Endothelial cell of hepatic sinusoid (primary cell): ENCODE measurements at regions not wholly inside any gene's neighbourhood (a gene's known extent, or its start where the extent isn't known, plus 50 kb on each side); places are given as distances from the start of the nearest gene placed in this dataset.

Experiments
- in situ Hi-C: cut with HindIII; loops from 2 replicates; pipeline ENCODE4 v1.10.0; 2017; ENCODE audit warnings: low sequenced_read_pairs

DNA sequence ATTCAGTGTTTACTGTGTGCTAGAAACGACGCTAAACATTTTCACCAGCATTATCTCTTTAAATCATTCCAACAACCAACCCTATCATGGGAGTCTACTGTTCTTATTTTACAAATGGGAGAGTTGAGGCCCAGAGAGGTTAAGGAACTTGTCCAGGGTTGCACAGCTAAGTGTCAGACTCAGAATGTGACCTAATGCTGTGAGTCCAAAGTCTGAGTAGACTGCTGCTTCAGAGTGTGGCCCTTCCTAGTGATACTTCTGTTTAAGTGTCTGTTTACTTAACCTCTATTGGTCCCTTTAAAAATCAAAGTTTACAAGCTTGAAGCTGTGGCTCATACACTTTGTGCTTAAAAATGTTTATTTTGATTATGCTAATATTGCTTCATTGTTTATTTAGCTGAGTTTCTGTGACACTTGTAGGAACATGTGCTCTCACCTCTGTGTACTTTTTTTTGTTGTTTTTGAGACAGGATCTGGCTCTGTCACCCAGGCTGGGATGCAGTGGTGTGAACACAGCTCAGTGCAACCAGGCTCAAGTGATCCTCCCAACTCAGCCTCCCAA is 84.4 kb upstream of the SYPL1 start:
- in situ Hi-C loops: no loop called here

DNA sequence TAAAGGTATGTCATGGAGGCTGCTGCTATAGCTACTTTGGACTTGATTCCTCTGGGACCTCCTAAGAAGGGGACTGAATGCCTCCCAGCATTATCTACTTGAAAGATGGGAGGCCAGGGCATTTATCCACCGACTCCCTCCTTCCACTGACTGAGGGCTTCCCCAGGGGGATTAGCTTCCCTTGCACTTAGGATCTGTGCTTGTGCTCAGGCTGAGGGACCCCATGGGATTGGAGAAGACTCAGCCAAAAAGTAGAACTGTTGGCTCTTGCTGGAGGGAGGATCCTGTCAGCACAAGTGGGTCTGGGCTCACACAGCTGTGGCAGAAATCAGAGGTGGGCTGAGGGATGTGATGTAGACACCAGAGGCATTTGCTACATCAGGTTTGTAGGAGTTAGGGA is 81.5 kb upstream of the SYPL1 start:
- in situ Hi-C loops: no loop called here

GRCh38 chr7:106190589-106191330 is 78.6 kb upstream of the SYPL1 start:
- in situ Hi-C loops: no loop called here

DNA sequence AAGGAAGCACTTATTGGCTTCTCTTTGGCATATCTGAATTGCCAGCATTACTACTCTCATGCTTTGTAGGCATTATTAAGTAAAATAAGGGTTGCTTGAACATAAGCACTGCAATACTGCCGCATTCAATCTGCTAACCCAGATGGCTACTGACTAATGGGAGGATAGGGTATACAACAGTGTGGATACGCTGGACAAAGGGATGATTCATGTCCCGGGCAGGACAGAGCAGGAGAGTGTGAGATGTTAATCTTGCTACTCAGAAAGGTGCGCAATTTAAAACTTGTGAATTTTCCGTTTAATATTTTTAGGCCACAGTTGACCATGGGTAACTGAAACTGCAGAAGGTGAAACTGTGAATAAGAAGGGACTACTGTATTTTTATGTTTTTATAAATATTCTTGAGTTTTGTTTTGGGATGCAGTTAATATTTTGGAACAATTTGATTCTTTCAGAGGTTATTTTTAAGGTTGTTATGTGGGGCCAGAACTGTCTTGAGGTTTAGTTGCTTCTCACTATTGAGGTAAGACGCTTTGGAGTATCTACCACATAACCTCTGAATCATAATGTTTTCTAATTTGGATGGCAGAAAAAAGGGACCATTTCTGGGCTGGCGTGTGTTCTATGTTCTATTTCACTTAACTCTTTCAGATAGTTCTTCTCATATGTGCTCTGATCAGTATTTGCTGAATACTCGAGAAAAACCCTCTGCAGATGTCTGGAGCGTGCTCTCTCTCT is 75.7 kb upstream of the SYPL1 start:
- in situ Hi-C loops: no loop called here

DNA sequence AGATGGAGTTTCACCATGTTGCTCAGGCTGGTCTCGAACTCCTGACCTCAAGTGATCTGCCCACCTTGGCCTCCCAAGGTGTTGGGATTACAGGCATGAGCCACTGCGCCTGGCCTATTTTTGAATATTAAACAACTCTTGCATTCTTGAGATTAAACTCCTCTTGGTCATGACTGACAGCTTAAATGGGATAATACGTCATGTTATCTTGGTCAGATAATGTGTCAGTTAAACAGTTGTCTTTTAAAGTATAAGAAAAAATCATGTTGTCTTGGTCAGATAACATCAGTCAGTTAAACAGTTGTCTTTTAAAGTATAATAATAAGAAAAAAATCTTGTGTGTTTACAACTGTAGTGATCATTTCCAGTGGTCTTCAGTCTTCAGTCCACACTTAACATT is 73.6 kb upstream of the SYPL1 start:
- in situ Hi-C loops: no loop called here

- in situ Hi-C loops: no loop called here
Observed at GRCh38 chr7:106183952-106184351, 71.8 kb upstream of the SYPL1 start.

GRCh38 chr7:106182904-106183303 is 70.8 kb upstream of the SYPL1 start:
- in situ Hi-C loops: no loop called here

GRCh38 chr7:106181658-106182265 is 69.7 kb upstream of the SYPL1 start:
- in situ Hi-C loops: no loop called here

DNA sequence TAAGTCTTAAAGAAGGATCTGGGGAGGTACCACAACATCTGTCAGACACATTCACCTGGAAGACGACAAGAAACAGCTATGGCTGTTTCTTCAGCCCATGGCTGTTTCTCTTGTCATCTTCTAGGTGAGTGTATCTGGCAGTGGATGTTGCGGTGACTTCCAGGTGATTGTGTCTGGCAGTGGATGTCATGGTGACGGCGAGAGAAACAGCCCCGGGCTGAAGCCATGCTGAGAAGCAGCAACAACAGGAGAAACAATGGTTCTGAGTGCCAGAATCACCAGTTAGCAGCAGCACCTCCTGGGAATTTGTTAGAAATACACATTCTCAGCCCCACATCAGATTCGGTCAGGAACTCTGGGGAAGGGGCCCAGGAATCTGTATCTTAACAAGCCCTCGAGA is 68.6 kb upstream of the SYPL1 start:
- in situ Hi-C loops: no loop called here

GRCh38 chr7:106179256-106179655 is 67.1 kb upstream of the SYPL1 start:
- in situ Hi-C loops: no loop called here

DNA sequence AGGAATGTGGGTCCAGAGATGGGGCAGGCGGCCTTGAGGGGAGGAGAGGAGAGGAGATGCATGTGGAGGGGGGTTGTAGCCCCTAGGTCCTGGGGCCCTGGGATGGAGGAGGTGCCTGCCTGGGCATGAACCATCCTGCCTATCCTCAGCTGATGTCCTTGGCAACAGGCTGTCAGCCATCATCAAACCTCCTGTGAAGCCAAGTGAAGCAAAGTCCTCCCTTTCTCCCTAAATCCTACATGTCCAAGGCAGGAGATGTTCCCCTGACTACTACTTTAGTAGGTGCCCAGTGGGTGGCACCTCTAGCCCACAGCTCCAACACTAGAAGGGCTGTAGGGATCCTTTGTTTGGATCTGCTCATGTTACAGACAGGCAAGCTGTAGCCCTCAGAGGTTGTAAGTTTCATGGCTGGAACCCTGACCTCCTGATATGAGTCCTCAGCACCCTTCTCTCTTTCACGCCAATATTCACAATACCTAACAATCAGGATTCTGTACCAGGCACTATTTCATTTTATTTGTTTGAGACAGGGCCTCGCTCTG is 66.6 kb upstream of the SYPL1 start:
- in situ Hi-C loops: no loop called here

DNA sequence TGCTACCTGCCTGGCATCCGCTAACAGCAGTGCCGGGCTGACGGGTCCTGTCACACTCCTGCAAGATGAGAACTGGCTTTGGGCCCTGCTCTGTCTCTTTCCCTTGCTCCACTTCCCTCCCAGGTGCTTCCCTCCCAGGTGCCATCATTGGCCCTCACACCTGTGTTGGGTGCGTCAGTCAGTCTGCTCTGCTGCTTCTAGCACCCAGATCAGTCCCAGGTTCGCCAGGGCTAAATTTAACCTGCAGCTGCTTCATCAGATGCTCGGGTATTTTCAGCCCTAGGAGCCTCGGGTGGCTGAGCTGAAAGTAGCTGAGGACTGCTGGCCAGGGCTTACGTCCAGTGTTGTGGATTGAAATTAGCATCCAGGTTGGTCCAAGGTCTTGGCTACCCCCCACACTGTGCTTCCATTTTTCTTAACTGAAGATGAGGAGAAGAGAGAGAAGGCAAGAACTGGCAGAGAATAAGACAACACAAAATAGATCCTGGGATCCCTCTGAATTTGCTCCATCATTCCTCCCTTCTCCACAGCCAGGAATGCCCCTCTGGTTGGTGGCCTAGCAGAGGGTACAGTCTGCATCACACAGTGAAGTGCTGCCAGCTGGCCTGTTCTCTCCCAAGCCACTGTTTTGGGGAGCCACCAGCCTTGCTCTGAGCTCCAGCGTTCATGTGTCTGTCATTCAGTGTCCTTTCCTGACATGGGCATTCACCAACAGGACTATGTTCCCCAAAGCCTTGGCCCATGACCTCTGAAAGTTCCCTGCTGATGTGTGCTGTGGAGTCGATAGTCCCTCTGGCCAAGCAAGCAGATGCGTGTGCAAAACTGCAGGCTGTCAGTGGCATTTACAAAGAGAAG is 65.9 kb upstream of the SYPL1 start:
- in situ Hi-C loops: no loop called here

GRCh38 chr7:106177300-106177690 is 65.2 kb upstream of the SYPL1 start:
- in situ Hi-C loops: no loop called here

- in situ Hi-C loops: no loop called here
Observed at GRCh38 chr7:106176414-106177299, 64.5 kb upstream of the SYPL1 start.

- in situ Hi-C loops: no loop called here
Observed at GRCh38 chr7:106175507-106175906, 63.4 kb upstream of the SYPL1 start.

- in situ Hi-C loops: loop anchor here (25.0 kb wide), 1 partner anchor 408 kb away; no protein-coding TSS in a partner anchor
Observed at GRCh38 chr7:106170651-106171050, 58.5 kb upstream of the SYPL1 start.

DNA sequence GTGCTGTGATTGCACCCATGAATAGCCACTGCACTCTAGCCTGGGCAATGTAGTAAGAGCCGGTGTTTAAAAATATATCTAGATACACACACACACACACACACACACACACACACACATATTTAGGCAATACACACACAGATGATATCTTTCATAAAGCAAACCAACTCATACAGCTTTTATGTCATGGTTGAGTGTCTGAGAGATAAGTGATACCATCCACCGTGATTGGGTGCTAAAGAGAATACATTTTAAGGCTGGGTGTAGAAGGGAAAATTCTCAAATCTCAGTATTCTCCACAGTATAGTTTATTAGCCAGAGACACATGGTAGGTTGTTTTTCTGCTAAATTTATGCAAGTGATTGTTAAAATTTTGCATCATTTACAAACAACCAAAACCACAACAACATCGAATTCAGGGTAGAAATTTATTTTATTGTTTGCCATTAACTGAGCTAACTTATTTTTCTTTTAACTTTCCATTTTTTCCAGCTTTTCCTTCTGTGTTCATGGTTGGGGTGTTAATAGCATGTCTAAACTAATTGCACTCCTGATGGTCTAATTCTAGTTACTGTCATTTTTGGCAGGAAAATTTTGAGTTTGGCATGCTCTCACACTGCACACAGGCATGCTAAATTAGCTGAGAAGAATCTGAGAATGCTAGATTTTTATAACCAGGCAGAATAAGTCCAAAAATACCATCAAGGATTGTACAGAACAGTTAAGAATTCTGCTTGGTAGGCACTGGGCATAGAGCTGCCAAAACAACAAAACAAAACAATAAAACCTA is 57.9 kb upstream of the SYPL1 start:
- in situ Hi-C loops: loop anchor here (25.0 kb wide), 1 partner anchor 408 kb away; no protein-coding TSS in a partner anchor

- in situ Hi-C loops: loop anchor here (25.0 kb wide), 1 partner anchor 405 kb away; no protein-coding TSS in a partner anchor
Observed at GRCh38 chr7:106167439-106168136, 55.5 kb upstream of the SYPL1 start.
